ENCODE measurements at regions not wholly inside any gene's neighbourhood (a gene's known extent, or its start where the extent isn't known, plus 50 kb on each side); places are given as distances from the start of the nearest gene placed in this dataset.

DNA sequence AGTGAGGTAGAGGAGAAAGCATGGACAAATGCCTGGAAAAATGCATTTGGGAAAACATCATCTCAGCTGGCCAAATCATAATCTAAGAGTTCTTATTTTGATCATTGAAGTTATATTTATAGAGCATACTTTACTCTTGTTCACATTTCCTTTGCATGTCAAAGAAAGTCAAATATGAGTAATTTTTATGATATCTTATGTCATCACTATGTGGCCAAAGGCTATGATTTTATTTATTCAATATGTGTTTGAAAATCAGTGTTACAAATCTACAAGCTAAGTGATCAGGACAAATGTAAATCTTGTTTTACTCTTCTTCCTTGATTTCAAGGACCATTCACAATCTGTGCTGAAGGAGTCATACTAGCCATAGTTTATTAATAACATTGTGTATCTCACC lies 237.2 kb upstream of the DPH6 start:
- H3K27ac ChIP-seq: no peak overlapping the region
- TF ChIP-seq, protein P1, sequence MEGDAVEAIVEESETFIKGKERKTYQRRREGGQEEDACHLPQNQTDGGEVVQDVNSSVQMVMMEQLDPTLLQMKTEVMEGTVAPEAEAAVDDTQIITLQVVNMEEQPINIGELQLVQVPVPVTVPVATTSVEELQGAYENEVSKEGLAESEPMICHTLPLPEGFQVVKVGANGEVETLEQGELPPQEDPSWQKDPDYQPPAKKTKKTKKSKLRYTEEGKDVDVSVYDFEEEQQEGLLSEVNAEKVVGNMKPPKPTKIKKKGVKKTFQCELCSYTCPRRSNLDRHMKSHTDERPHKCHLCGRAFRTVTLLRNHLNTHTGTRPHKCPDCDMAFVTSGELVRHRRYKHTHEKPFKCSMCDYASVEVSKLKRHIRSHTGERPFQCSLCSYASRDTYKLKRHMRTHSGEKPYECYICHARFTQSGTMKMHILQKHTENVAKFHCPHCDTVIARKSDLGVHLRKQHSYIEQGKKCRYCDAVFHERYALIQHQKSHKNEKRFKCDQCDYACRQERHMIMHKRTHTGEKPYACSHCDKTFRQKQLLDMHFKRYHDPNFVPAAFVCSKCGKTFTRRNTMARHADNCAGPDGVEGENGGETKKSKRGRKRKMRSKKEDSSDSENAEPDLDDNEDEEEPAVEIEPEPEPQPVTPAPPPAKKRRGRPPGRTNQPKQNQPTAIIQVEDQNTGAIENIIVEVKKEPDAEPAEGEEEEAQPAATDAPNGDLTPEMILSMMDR (IDR thresholded peaks at IDR 0.05): no peak
- TF ChIP-seq POLR2A (IDR thresholded peaks at IDR 0.05) (no peak), POLR2AphosphoS5 (IDR thresholded peaks at IDR 0.05; ENCODE audit: insufficient read depth in 1 of 2, low read depth in 1 of 2) (no peak)
- no peaks in the 10 kb centered on the region for H3K36me3 ChIP-seq
- no peaks in the 10 kb centered on the region for H3K27me3 ChIP-seq
- intact Hi-C loops (cut with DNase I): no loop called here
- H3K9me3 ChIP-seq: no peaks in the 10 kb centered on the region
- H3K4me1 ChIP-seq: no peaks in the 10 kb centered on the region
- no peak overlapping the region for H3K4me3 ChIP-seq
- no peak for DNase-seq (ENCODE audit: extremely low spot score in 2 of 2)

- TF ChIP-seq, protein P1 (IDR thresholded peaks at IDR 0.05): no peak
- TF ChIP-seq POLR2AphosphoS5 (IDR thresholded peaks at IDR 0.05; ENCODE audit: insufficient read depth in 1 of 2, low read depth in 1 of 2) (no peak), POLR2A (IDR thresholded peaks at IDR 0.05) (no peak)
- H3K9me3 ChIP-seq: no peaks in the 10 kb centered on the region
- no peak for DNase-seq (ENCODE audit: extremely low spot score in 2 of 2)
- no peaks in the 10 kb centered on the region for H3K36me3 ChIP-seq
- H3K4me3 ChIP-seq: no peak overlapping the region
- H3K27ac ChIP-seq: no peak overlapping the region
- intact Hi-C loops (cut with DNase I): no loop called here
- H3K4me1 ChIP-seq: no peaks in the 10 kb centered on the region
- H3K27me3 ChIP-seq: no peaks in the 10 kb centered on the region
Observed at GRCh38 chr15:35784745-35785144, 238.8 kb upstream of the DPH6 start.

- Histone ChIP-seq H3K9me3 (no peaks in the 10 kb centered on the region), H3K27ac (no peak overlapping the region)
- intact Hi-C loops (cut with DNase I): no loop called here
Observed at GRCh38 chr15:35810007-35810406, 264.0 kb upstream of the DPH6 start.

GRCh38 chr15:35813573-35813972 lies 267.6 kb upstream of the DPH6 start:
- Histone ChIP-seq H3K9me3 (no peaks in the 10 kb centered on the region), H3K36me3 (no peaks in the 10 kb centered on the region), H3K27me3 (no peaks in the 10 kb centered on the region), H3K4me1 (no peaks in the 10 kb centered on the region), H3K4me3 (no peak overlapping the region), H3K27ac (no peak overlapping the region)
- no peak for DNase-seq (ENCODE audit: extremely low spot score in 2 of 2)
- no peak for TF ChIP-seq POLR2A (IDR thresholded peaks at IDR 0.05)
- TF ChIP-seq, protein P1 (IDR thresholded peaks at IDR 0.05): no peak
- no peak for TF ChIP-seq POLR2AphosphoS5 (IDR thresholded peaks at IDR 0.05; ENCODE audit: insufficient read depth in 1 of 2, low read depth in 1 of 2)
- intact Hi-C loops (cut with DNase I): no loop called here

More at GRCh38 chr15:35810007-35810406, 264.0 kb upstream of the DPH6 start:
- no peak overlapping the region for H3K4me3 ChIP-seq
- no peaks in the 10 kb centered on the region for H3K36me3 ChIP-seq
- TF ChIP-seq, protein P1 (IDR thresholded peaks at IDR 0.05): no peak
- TF ChIP-seq POLR2A (IDR thresholded peaks at IDR 0.05): no peak
- TF ChIP-seq POLR2AphosphoS5 (IDR thresholded peaks at IDR 0.05; ENCODE audit: insufficient read depth in 1 of 2, low read depth in 1 of 2): no peak
- no peak for DNase-seq (ENCODE audit: extremely low spot score in 2 of 2)
- H3K27me3 ChIP-seq: no peaks in the 10 kb centered on the region
- H3K4me1 ChIP-seq: no peaks in the 10 kb centered on the region

GRCh38 chr15:35818846-35819245 lies 272.9 kb upstream of the DPH6 start:
- Histone ChIP-seq H3K4me3 (no peak overlapping the region), H3K36me3 (no peaks in the 10 kb centered on the region), H3K9me3 (no peaks in the 10 kb centered on the region), H3K27ac (no peak overlapping the region), H3K4me1 (no peaks in the 10 kb centered on the region), H3K27me3 (no peaks in the 10 kb centered on the region)
- TF ChIP-seq POLR2AphosphoS5 (IDR thresholded peaks at IDR 0.05; ENCODE audit: insufficient read depth in 1 of 2, low read depth in 1 of 2) (no peak), POLR2A (IDR thresholded peaks at IDR 0.05) (no peak)
- TF ChIP-seq, protein P1 (IDR thresholded peaks at IDR 0.05): no peak
- intact Hi-C loops (cut with DNase I): no loop called here
- DNase-seq (ENCODE audit: extremely low spot score in 2 of 2): no peak

Data from vagina (tissue), 2 donors.